Erythroblast (primary cell): ENCODE measurements at regions not wholly inside any gene's neighbourhood (a gene's known extent, or its start where the extent isn't known, plus 50 kb on each side); places are given as distances from the start of the nearest gene placed in this dataset.

Experiments used
- DNase-seq, 2 experiments: peaks; one replicate each; lab custom pipeline; 2025; lab: John Stamatoyannopoulos, UW
- GATA1 ChIP-seq: IDR thresholded peaks from 2 replicates; pipeline ENCODE4 v1.6.1; 2011; ENCODE audit warnings: low read depth, mild to moderate bottlenecking, control low read depth, low read length, moderate library complexity
- POLR2A ChIP-seq: IDR thresholded peaks from 2 replicates; pipeline ENCODE4 v1.6.1; 2011; ENCODE audit warnings: mild to moderate bottlenecking, low read length

GRCh38 chr19:28920269-28921066, 292.5 kb downstream of the UQCRFS1 start:
- TF ChIP-seq POLR2A (no peak), GATA1 (no peak)
- no peak for DNase-seq

- DNase-seq: no peak
- no peak for TF ChIP-seq POLR2A
- TF ChIP-seq GATA1: no peak
Measured at GRCh38 chr19:28917621-28918020, 295.3 kb downstream of the UQCRFS1 start.

- DNase-seq: no peak
- TF ChIP-seq POLR2A (no peak), GATA1 (no peak)
Measured at GRCh38 chr19:28915737-28916460, 297.1 kb downstream of the UQCRFS1 start.

GRCh38 chr19:28915202-28915601, 297.7 kb downstream of the UQCRFS1 start:
- no peak for DNase-seq

GRCh38 chr19:28914173-28914572, 298.8 kb downstream of the UQCRFS1 start:
- DNase-seq: no peak
- TF ChIP-seq POLR2A (no peak), GATA1 (no peak)

More at GRCh38 chr19:28915202-28915601, 297.7 kb downstream of the UQCRFS1 start:
- TF ChIP-seq POLR2A: no peak
- no peak for TF ChIP-seq GATA1

GRCh38 chr19:28913626-28914025, 299.3 kb downstream of the UQCRFS1 start:
- no peak for DNase-seq
- TF ChIP-seq POLR2A: no peak
- no peak for TF ChIP-seq GATA1

- TF ChIP-seq GATA1 (no peak), POLR2A (no peak)
- no peak for DNase-seq
Measured at GRCh38 chr19:28908941-28909340, 304.0 kb downstream of the UQCRFS1 start.

- no peak for DNase-seq
- TF ChIP-seq POLR2A: no peak
- no peak for TF ChIP-seq GATA1
Measured at GRCh38 chr19:28907534-28907933, 305.4 kb downstream of the UQCRFS1 start.

GRCh38 chr19:28905996-28906395, 307.0 kb downstream of the UQCRFS1 start:
- no peak for DNase-seq
- TF ChIP-seq GATA1 (no peak), POLR2A (no peak)

GRCh38 chr19:28899703-28900102, 313.2 kb downstream of the UQCRFS1 start:
- no peak for DNase-seq
- TF ChIP-seq GATA1 (no peak), POLR2A (no peak)

- DNase-seq: no peak
- no peak for TF ChIP-seq GATA1
- TF ChIP-seq POLR2A: no peak
Measured at GRCh38 chr19:28898249-28898648, 314.7 kb downstream of the UQCRFS1 start.

GRCh38 chr19:28889941-28890670, 322.8 kb downstream of the UQCRFS1 start:
- TF ChIP-seq POLR2A (no peak), GATA1 (no peak)
- no peak for DNase-seq

GRCh38 chr19:28887920-28888618, 324.9 kb downstream of the UQCRFS1 start:
- TF ChIP-seq GATA1 (no peak), POLR2A (no peak)
- DNase-seq: no peak
